ENCODE measurements at regions not wholly inside any gene's neighbourhood (a gene's known extent, or its start where the extent isn't known, plus 50 kb on each side); places are given as distances from the start of the nearest gene placed in this dataset.

- TF ChIP-seq TSHZ2 (CRISPR knock-in tag; IDR thresholded peaks at IDR 0.05) (no peak), TCF4 (CRISPR knock-in tag; IDR thresholded peaks at IDR 0.05; ENCODE audit: borderline replicate concordance) (no peak), PATZ1 (CRISPR knock-in tag; IDR thresholded peaks at IDR 0.05; ENCODE audit: borderline replicate concordance) (no peak), CSRNP3 (CRISPR knock-in tag; IDR thresholded peaks at IDR 0.05) (no peak), OSR1 (CRISPR knock-in tag; IDR thresholded peaks at IDR 0.05) (no peak)
- ATAC-seq, result no peak
Measured at GRCh38 chr20:51230727-51231126, 207.8 kb upstream of the KCNG1 start.

- ATAC-seq, result no peak
- TF ChIP-seq ARNTL (CRISPR knock-in tag; IDR thresholded peaks at IDR 0.05; ENCODE audit: borderline replicate concordance, low read depth) (no peak), CSDC2 (CRISPR knock-in tag; IDR thresholded peaks at IDR 0.05) (no peak), OSR1 (CRISPR knock-in tag; IDR thresholded peaks at IDR 0.05) (no peak), TOX (CRISPR knock-in tag; IDR thresholded peaks at IDR 0.05; ENCODE audit: borderline replicate concordance) (no peak), ISL1 (CRISPR knock-in tag; IDR thresholded peaks at IDR 0.05) (no peak), CSRNP3 (CRISPR knock-in tag; IDR thresholded peaks at IDR 0.05) (no peak), ZFP3 (CRISPR knock-in tag; IDR thresholded peaks at IDR 0.05) (no peak), PPARA (CRISPR knock-in tag; IDR thresholded peaks at IDR 0.05; ENCODE audit: borderline replicate concordance) (no peak)
Measured at GRCh38 chr20:51228763-51229162, 205.9 kb upstream of the KCNG1 start.

GRCh38 chr20:51227744-51228143 is 204.8 kb upstream of the KCNG1 start:
- ATAC-seq, result no peak
- no peak for TF ChIP-seq POU6F1 (CRISPR knock-in tag; IDR thresholded peaks at IDR 0.05; ENCODE audit: borderline replicate concordance, low read depth)
- no peak for TF ChIP-seq GLIS3 (CRISPR knock-in tag; IDR thresholded peaks at IDR 0.05)
- TF ChIP-seq OSR1 (CRISPR knock-in tag; IDR thresholded peaks at IDR 0.05), result no peak
- no peak for TF ChIP-seq ZNF565 (CRISPR knock-in tag; conservative IDR thresholded peaks at IDR 0.05; ENCODE audit: low read depth)
- TF ChIP-seq ZFP3 (CRISPR knock-in tag; IDR thresholded peaks at IDR 0.05), result no peak
- TF ChIP-seq ESRRG (CRISPR knock-in tag; IDR thresholded peaks at IDR 0.05), result no peak
- TF ChIP-seq CSDC2 (CRISPR knock-in tag; IDR thresholded peaks at IDR 0.05), result no peak
- TF ChIP-seq BACH2 (CRISPR knock-in tag; IDR thresholded peaks at IDR 0.05; ENCODE audit: borderline replicate concordance), result no peak
- TF ChIP-seq ARNTL (CRISPR knock-in tag; IDR thresholded peaks at IDR 0.05; ENCODE audit: borderline replicate concordance, low read depth), result no peak
- no peak for TF ChIP-seq PATZ1 (CRISPR knock-in tag; IDR thresholded peaks at IDR 0.05; ENCODE audit: borderline replicate concordance)
- no peak for TF ChIP-seq ZNF70 (CRISPR knock-in tag; IDR thresholded peaks at IDR 0.05)
- TF ChIP-seq ZNF8 (CRISPR knock-in tag; IDR thresholded peaks at IDR 0.05), result no peak
- TF ChIP-seq CREB5 (CRISPR knock-in tag; IDR thresholded peaks at IDR 0.05; ENCODE audit: low read depth), result no peak
- no peak for TF ChIP-seq TCF4 (CRISPR knock-in tag; IDR thresholded peaks at IDR 0.05; ENCODE audit: borderline replicate concordance)
- no peak for TF ChIP-seq CSRNP3 (CRISPR knock-in tag; IDR thresholded peaks at IDR 0.05)
- no peak for TF ChIP-seq ZC3H10 (CRISPR knock-in tag; IDR thresholded peaks at IDR 0.05)

Data from SK-N-SH treated with all-trans-retinoic acid at 6 μM for 48 hours (cell line).